Activated naive CD4-positive, alpha-beta T cell treated with anti-CD3 and anti-CD28 coated beads for 36 hours (primary cell): ENCODE measurements at regions not wholly inside any gene's neighbourhood (a gene's known extent, or its start where the extent isn't known, plus 50 kb on each side); places are given as distances from the start of the nearest gene placed in this dataset.
"Not testable (repeated sequence)": the region's sequence is repeated elsewhere in the genome, so short reads cannot be mapped to it uniquely, and the experiment has no call there.

ENCODE experiments used
- CTCF ChIA-PET: fragments of 350-600 bp; sonication (Branson Sonifier 250); formaldehyde crosslinking; loops from one replicate; lab custom pipeline; 2021; ENCODE audit warnings: antibody characterized with exemption; lab: Charles Lee
- DNase-seq: peaks from one replicate; pipeline ENCODE4 v3.0.0-alpha.2; 2020
- H3K27ac Mint-ChIP-seq: one replicate; pipeline ENCODE4 v1.8.0; 2021; ENCODE audit warnings: mild to moderate bottlenecking, mixed read lengths
- H3K27me3 Mint-ChIP-seq: one replicate; pipeline ENCODE4 v1.8.0; 2021; ENCODE audit warnings: low read depth, mixed read lengths
- H3K36me3 Mint-ChIP-seq: one replicate; pipeline ENCODE4 v1.8.0; 2021; ENCODE audit warnings: low read depth, mixed read lengths
- H3K4me1 Mint-ChIP-seq: one replicate; pipeline ENCODE4 v1.8.0; 2021; ENCODE audit warnings: low read depth, mixed read lengths
- H3K4me3 Mint-ChIP-seq: one replicate; pipeline ENCODE4 v1.8.0; 2021; ENCODE audit warnings: mild to moderate bottlenecking, moderate library complexity, mixed read lengths
- H3K9me3 Mint-ChIP-seq: one replicate; pipeline ENCODE4 v1.8.0; 2021; ENCODE audit warnings: mixed read lengths
- intact Hi-C: fragments of 100-400 bp; cut with micrococcal nuclease; formaldehyde crosslinking; loops from one replicate; pipeline ENCODE4 v1.15.1; 2023

GRCh38 chrY:12423416-12424252, 277.4 kb upstream of the USP9Y start:
- Mint-ChIP-seq H3K36me3 (no peaks in the 10 kb centered on the region), H3K4me1 (no peaks in the 10 kb centered on the region), H3K27me3 (peaks cover 10% of the 10 kb centered on the region), H3K4me3 (no peak overlapping the region), H3K27ac (no peak overlapping the region), H3K9me3 (no peaks in the 10 kb centered on the region)
- no peak for DNase-seq
- CTCF ChIA-PET, result no interaction called here
- intact Hi-C loops, result no loop called here

DNA sequence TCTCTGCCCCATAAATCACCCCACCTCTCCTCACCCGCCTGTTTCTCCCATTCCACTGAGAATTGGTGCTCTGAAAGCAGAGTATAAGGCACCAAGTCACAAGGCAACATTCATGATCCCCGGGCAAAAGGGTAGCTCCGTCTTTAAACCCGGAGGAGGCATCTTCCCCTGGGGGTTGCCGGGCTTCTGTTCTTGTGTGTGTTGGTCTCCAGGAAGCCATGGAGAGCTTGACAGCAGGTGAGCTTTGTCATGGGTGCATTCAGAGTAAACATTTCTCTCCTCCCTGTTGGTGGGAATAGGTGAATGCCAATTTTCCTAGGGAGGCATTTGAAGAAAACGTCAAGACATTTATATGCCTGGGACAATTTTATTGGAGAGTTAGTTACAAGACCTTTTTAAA, 275.5 kb upstream of the USP9Y start:
- CTCF ChIA-PET, result no interaction called here

DNA sequence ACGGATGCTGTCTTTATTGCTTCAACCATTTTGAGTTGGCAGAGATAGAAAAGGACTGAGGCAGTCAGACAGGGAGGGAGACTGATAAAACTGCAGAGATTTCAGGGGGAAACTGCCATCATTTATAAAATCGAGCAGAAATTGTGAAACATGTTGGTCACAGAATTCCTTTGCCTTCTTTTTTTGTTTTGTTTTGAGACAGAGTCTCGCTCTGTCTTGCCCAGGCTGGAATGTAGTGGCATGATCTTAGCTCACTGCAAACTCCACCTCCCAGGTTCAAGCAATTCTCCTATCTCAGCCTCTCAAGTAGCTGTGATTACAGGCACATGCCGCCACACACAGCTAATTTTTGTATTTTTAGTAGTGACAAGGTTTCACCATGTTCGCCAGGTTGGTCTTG, 273.7 kb upstream of the USP9Y start:
- no peaks in the 10 kb centered on the region for H3K36me3 Mint-ChIP-seq
- H3K27me3 Mint-ChIP-seq, result peaks cover 6% of the 10 kb centered on the region
- CTCF ChIA-PET, result no interaction called here
- intact Hi-C loops, result no loop called here
- H3K9me3 Mint-ChIP-seq, result no peaks in the 10 kb centered on the region
- H3K27ac Mint-ChIP-seq, result no peak overlapping the region
- DNase-seq, result no peak
- H3K4me3 Mint-ChIP-seq, result no peak overlapping the region
- H3K4me1 Mint-ChIP-seq, result no peaks in the 10 kb centered on the region

More for the DNA sequence above, 275.5 kb upstream of the USP9Y start:
- DNase-seq, result no peak
- Mint-ChIP-seq H3K4me3 (no peak overlapping the region), H3K4me1 (no peaks in the 10 kb centered on the region), H3K9me3 (no peaks in the 10 kb centered on the region), H3K27ac (no peak overlapping the region), H3K36me3 (no peaks in the 10 kb centered on the region), H3K27me3 (peaks cover 12% of the 10 kb centered on the region)
- intact Hi-C loops, result no loop called here

DNA sequence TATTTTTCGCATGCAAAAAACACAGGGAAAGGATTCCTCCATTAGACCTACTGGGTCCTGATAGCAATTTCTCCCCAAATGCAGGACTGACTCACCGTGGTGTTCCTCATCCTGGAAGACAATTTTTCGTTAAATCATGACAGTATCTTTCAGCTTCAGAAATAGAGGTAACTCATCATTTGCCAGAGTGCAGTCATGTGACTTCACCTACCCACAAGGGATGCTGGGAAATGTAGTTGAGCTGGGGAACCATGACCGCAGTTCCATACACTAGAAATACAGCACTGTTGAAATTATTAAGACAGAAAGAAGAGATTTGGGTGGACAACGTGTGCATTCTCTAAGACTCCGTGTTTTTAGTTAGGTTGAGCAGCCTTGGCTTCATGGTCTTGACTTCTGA, 269.5 kb upstream of the USP9Y start:
- no peak for DNase-seq
- no peaks in the 10 kb centered on the region for H3K9me3 Mint-ChIP-seq
- H3K27me3 Mint-ChIP-seq, result peaks cover 3% of the 10 kb centered on the region
- H3K36me3 Mint-ChIP-seq, result no peaks in the 10 kb centered on the region
- H3K4me3 Mint-ChIP-seq, result no peak overlapping the region
- CTCF ChIA-PET, result interaction anchor here (0.7 kb wide), 1 partner anchor 49 kb away, joined by 3 read pairs; no protein-coding TSS in a partner anchor
- intact Hi-C loops, result no loop called here
- no peaks in the 10 kb centered on the region for H3K4me1 Mint-ChIP-seq
- no peak overlapping the region for H3K27ac Mint-ChIP-seq

DNA sequence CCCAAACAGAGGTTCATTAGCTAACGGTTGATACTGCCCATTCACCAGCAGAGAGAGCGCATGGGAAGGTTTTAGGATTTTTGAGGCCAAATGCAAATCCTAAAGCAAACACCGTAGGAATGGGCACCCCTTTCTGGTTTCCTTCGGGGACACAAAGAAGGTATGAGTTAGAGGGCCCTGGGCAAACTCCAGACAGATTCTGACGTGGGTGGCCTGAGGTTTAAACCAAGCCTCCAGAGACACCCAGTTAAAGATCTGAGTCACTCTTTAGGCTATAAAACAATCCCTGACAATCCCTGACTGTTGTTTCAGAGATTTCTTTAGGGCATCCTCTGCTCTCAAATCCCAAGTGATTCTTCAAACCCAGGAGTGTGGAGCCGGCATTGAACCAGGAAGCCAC, 262.2 kb upstream of the USP9Y start:
- H3K27me3 Mint-ChIP-seq, H3K36me3 Mint-ChIP-seq, H3K9me3 Mint-ChIP-seq, H3K4me1 Mint-ChIP-seq, H3K4me3 Mint-ChIP-seq, H3K27ac Mint-ChIP-seq, intact Hi-C loops, CTCF ChIA-PET, DNase-seq: not testable (repeated sequence)

DNA sequence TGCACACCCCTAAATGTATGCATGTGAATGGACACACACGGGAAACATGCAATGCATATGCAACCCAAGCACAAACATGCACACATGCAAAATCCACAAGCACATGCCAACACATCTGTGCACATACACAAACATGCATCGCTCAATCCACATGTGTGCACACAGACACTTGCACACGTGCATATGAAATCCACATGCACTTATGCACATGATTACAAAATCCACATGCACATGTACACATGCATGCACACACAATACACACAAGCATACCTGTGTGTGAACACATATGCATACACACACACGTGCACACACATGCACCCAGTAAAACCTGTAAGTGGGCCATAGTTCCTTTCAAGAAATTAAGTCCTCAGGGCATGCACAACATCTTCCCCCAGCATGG, 256.8 kb upstream of the USP9Y start:
- Mint-ChIP-seq H3K27ac (no peak overlapping the region), H3K4me3 (no peak overlapping the region), H3K27me3 (no peaks in the 10 kb centered on the region), H3K9me3 (no peaks in the 10 kb centered on the region), H3K36me3 (no peaks in the 10 kb centered on the region), H3K4me1 (no peaks in the 10 kb centered on the region)
- DNase-seq, result no peak
- intact Hi-C loops, result no loop called here
- CTCF ChIA-PET, result no interaction called here

- intact Hi-C loops, H3K9me3 Mint-ChIP-seq, H3K4me1 Mint-ChIP-seq, H3K4me3 Mint-ChIP-seq, H3K27me3 Mint-ChIP-seq, CTCF ChIA-PET, DNase-seq, H3K36me3 Mint-ChIP-seq, H3K27ac Mint-ChIP-seq: not testable (repeated sequence)
Observed at GRCh38 chrY:12446486-12447265, 254.4 kb upstream of the USP9Y start.

DNA sequence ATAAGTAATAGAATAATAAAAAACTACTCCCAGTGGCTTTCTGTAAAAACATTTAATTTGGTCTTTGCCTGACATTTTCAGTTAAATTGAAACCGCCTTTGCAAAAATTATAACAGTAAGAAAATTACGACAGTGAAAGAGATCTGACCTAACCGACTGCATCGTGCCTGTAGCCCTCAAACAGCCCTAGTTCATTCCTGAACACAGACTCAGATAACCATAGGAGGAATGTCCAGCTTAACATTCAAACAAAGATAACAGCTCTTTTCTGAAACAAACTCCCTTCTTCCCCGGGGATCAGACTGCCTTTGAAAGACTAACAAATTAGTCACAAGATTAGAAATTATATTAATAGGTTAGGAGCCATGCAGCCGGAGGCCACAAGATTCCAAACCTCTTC, 252.5 kb upstream of the USP9Y start:
- H3K4me1 Mint-ChIP-seq, intact Hi-C loops, H3K4me3 Mint-ChIP-seq, DNase-seq, H3K27me3 Mint-ChIP-seq, H3K9me3 Mint-ChIP-seq, CTCF ChIA-PET, H3K27ac Mint-ChIP-seq, H3K36me3 Mint-ChIP-seq: not testable (repeated sequence)

DNA sequence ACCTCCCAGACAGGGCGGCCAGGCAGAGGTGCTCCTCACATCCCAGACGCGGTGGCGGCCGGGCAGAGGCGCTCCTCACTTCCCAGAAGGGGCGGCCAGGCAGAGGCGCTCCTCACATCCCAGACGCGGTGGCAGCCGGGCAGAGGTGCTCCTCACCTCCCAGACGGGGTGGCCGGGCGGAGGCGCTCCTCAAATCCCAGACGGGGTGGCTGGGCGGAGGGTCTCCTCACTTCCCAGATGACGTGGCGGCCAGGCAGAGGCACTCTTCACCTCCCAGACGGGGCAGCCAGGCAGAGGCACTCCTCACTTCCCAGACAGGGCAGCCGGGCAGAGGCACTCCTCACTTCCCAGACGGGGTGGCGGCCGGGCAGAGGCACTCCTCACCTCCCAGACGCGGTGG, 247.7 kb upstream of the USP9Y start:
- H3K4me3 Mint-ChIP-seq, H3K27me3 Mint-ChIP-seq, CTCF ChIA-PET, H3K9me3 Mint-ChIP-seq, H3K27ac Mint-ChIP-seq, DNase-seq, H3K36me3 Mint-ChIP-seq, intact Hi-C loops, H3K4me1 Mint-ChIP-seq: not testable (repeated sequence)

DNA sequence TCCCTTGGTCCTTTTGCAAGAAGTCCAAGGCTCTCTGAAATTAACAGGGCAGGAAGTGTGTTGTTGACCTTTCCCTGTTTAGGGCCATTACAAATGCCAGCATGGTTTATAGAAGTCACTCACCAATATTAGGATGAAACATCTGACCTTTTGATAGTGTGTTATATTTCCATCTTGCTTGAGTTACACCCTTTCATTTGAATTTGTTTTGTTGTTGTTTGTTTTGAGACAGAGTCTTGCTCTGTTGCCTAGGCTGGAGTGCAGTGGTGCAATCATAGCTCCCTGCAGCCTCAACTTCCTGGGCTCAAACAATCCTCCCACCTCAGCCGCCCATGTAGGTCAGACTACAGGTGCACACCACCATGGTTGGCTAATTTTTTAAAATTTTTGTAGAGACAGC, 241.1 kb upstream of the USP9Y start:
- intact Hi-C loops, result no loop called here
- CTCF ChIA-PET, result interaction anchor here (1.0 kb wide), 1 partner anchor 19 kb away, joined by 3 read pairs; no protein-coding TSS in a partner anchor

DNA sequence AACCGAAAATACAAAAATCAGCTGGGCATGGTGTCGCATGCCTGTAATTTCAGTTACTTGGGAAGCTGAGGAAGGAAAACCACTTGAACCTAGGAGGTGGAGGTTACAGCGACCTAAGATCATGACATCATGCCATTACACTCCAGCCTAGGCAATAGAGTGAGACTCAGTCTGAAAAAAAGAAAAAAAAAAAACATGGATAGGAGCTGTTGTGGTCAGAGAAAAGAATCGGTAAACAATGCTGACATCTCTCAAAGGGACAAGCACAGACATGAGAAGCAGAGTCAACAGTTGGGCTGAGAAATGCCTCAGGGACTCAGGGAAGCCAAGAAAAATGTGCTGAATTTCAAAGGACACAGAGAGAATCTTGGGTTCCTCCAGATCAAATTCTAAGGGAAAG, 236.9 kb upstream of the USP9Y start:
- Mint-ChIP-seq H3K27me3 (no peaks in the 10 kb centered on the region), H3K4me1 (no peaks in the 10 kb centered on the region), H3K9me3 (peaks cover 2% of the 10 kb centered on the region), H3K4me3 (no peak overlapping the region), H3K36me3 (no peaks in the 10 kb centered on the region), H3K27ac (no peak overlapping the region)
- CTCF ChIA-PET, result interaction anchor here (0.7 kb wide), 1 partner anchor 168 kb away, joined by 3 read pairs; no protein-coding TSS in a partner anchor
- intact Hi-C loops, result no loop called here
- no peak for DNase-seq

More for the DNA sequence above, 241.1 kb upstream of the USP9Y start:
- Mint-ChIP-seq H3K27me3 (no peaks in the 10 kb centered on the region), H3K4me1 (no peaks in the 10 kb centered on the region), H3K9me3 (no peaks in the 10 kb centered on the region), H3K4me3 (no peak overlapping the region), H3K36me3 (no peaks in the 10 kb centered on the region), H3K27ac (no peak overlapping the region)
- no peak for DNase-seq

DNA sequence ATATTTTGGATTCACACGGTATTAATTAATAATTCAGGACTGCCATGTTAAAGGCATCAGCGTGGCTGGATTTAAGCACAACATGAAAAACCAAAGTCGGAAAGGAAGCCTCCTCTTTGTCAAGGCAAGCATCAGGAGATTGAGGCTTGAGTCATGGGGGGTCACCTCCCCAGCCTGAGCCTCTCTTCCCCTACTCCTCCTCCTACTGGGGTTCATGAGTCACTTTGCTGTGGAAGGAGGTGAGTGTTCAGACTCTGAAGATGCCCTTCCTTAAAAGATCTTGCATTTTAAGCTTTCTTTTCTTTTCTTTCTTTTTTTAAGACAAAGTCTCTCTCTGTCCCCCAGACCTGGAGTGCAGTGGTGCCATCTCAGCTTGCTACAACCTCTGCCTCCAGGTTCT, 235.3 kb upstream of the USP9Y start:
- intact Hi-C loops, result no loop called here
- no peak overlapping the region for H3K4me3 Mint-ChIP-seq

More for the DNA sequence above, 235.3 kb upstream of the USP9Y start:
- no peak for DNase-seq
- H3K9me3 Mint-ChIP-seq, result peaks cover 7% of the 10 kb centered on the region
- CTCF ChIA-PET, result no interaction called here
- no peaks in the 10 kb centered on the region for H3K4me1 Mint-ChIP-seq
- no peaks in the 10 kb centered on the region for H3K36me3 Mint-ChIP-seq
- H3K27me3 Mint-ChIP-seq, result no peaks in the 10 kb centered on the region
- H3K27ac Mint-ChIP-seq, result no peak overlapping the region
